ENCODE measurements at regions not wholly inside any gene's neighbourhood (a gene's known extent, or its start where the extent isn't known, plus 50 kb on each side); places are given as distances from the start of the nearest gene placed in this dataset.

GRCh38 chr5:110894805-110895204 is 156.0 kb downstream of the SLC25A46 start:
- no peak for ATAC-seq
- TF ChIP-seq, protein P1, sequence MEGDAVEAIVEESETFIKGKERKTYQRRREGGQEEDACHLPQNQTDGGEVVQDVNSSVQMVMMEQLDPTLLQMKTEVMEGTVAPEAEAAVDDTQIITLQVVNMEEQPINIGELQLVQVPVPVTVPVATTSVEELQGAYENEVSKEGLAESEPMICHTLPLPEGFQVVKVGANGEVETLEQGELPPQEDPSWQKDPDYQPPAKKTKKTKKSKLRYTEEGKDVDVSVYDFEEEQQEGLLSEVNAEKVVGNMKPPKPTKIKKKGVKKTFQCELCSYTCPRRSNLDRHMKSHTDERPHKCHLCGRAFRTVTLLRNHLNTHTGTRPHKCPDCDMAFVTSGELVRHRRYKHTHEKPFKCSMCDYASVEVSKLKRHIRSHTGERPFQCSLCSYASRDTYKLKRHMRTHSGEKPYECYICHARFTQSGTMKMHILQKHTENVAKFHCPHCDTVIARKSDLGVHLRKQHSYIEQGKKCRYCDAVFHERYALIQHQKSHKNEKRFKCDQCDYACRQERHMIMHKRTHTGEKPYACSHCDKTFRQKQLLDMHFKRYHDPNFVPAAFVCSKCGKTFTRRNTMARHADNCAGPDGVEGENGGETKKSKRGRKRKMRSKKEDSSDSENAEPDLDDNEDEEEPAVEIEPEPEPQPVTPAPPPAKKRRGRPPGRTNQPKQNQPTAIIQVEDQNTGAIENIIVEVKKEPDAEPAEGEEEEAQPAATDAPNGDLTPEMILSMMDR (IDR thresholded peaks at IDR 0.05) = no peak
- TF ChIP-seq POLR2A (IDR thresholded peaks at IDR 0.05) = no peak

GRCh38 chr5:110896901-110897300 is 158.1 kb downstream of the SLC25A46 start:
- Histone ChIP-seq H3K27me3 (no peaks in the 10 kb centered on the region), H3K9me3 (no peaks in the 10 kb centered on the region), H3K4me1 (no peaks in the 10 kb centered on the region), H3K36me3 (replicated peaks in 1 of 2; ENCODE audit: insufficient read depth in 1 of 2, low read depth in 2 of 2) (no peaks in the 10 kb centered on the region), H3K27ac (no peak overlapping the region), H3K4me3 (no peak overlapping the region)
- intact Hi-C loops (cut with DNase I) = no loop called here
- TF ChIP-seq, protein P1 (IDR thresholded peaks at IDR 0.05) = no peak
- TF ChIP-seq POLR2A (IDR thresholded peaks at IDR 0.05) = no peak
- DNase-seq (no peak), ATAC-seq (no peak)

More at GRCh38 chr5:110894805-110895204, 156.0 kb downstream of the SLC25A46 start:
- Histone ChIP-seq H3K4me3 (no peak overlapping the region), H3K36me3 (replicated peaks in 1 of 2; ENCODE audit: insufficient read depth in 1 of 2, low read depth in 2 of 2) (no peaks in the 10 kb centered on the region), H3K9me3 (no peaks in the 10 kb centered on the region), H3K27me3 (no peaks in the 10 kb centered on the region), H3K27ac (no peak overlapping the region), H3K4me1 (no peaks in the 10 kb centered on the region)
- intact Hi-C loops (cut with DNase I) = no loop called here
- WGBS, 2 donors = 60 to 68% methylated on average over 8 of the region's 8 CpGs
- no peak for DNase-seq

- H3K4me1 ChIP-seq = no peaks in the 10 kb centered on the region
- ATAC-seq (no peak), DNase-seq (no peak)
- H3K9me3 ChIP-seq = no peaks in the 10 kb centered on the region
- TF ChIP-seq, protein P1 (IDR thresholded peaks at IDR 0.05) = no peak
- no peak for TF ChIP-seq POLR2A (IDR thresholded peaks at IDR 0.05)
- no peaks in the 10 kb centered on the region for H3K36me3 ChIP-seq (replicated peaks in 1 of 2; ENCODE audit: insufficient read depth in 1 of 2, low read depth in 2 of 2)
- WGBS, 2 donors = 32 to 50% methylated on average over 4 of the region's 4 CpGs
- no peak overlapping the region for H3K27ac ChIP-seq
- no peak overlapping the region for H3K4me3 ChIP-seq
- intact Hi-C loops (cut with DNase I) = no loop called here
- no peaks in the 10 kb centered on the region for H3K27me3 ChIP-seq
Observed at GRCh38 chr5:110899566-110900412, 161.0 kb downstream of the SLC25A46 start.

DNA sequence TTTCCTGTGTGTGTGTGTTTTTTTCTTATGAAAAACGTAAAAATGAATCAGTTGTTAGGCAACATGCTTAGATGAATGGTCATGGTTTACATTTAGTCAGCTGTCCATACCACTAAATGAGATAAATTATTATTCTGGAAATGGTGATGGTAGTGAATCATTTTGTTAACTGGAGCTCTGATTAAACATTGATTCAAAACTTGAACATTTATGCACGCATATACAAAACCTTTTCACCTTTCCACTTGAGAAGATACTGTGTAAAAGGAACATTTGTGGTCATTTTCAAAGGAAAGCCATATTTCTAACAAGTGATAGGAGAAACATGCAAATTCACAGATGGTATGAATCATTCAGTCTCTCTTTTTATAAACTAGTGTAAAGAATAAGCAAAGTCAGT is 162.0 kb downstream of the SLC25A46 start:
- no peak overlapping the region for H3K4me3 ChIP-seq
- no peak overlapping the region for H3K27ac ChIP-seq
- no peak for TF ChIP-seq POLR2A (IDR thresholded peaks at IDR 0.05)
- TF ChIP-seq, protein P1 (IDR thresholded peaks at IDR 0.05) = no peak
- intact Hi-C loops (cut with DNase I) = no loop called here
- H3K9me3 ChIP-seq = no peaks in the 10 kb centered on the region
- 35 to 37% methylated on average over 2 of the region's 2 CpGs for WGBS, 2 donors
- H3K36me3 ChIP-seq (replicated peaks in 1 of 2; ENCODE audit: insufficient read depth in 1 of 2, low read depth in 2 of 2) = no peaks in the 10 kb centered on the region
- no peaks in the 10 kb centered on the region for H3K27me3 ChIP-seq
- no peaks in the 10 kb centered on the region for H3K4me1 ChIP-seq
- DNase-seq (no peak), ATAC-seq (no peak)

DNA sequence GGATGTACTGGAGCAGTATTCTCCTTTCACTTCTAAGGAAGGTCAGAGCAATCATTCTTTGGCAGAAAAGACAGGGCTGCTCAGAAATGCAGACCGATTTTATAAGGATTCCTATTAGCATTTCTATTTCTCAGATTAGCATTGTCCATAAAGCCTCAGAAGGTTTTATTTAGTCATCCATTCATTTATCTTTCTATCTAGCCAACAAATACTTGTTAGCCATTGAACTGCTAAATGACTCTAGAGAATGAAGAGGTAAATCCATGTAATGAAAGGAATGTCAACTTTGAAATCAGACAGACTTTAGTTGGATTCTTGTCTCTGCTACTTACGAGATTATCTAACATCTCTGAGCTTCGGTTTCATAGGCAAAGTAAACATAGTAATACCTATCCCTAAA is 165.2 kb downstream of the SLC25A46 start:
- no peaks in the 10 kb centered on the region for H3K4me1 ChIP-seq
- no peak for ATAC-seq
- no peaks in the 10 kb centered on the region for H3K9me3 ChIP-seq
- WGBS, 2 donors = 42 to 48% methylated on average over 3 of the region's 3 CpGs
- no peaks in the 10 kb centered on the region for H3K36me3 ChIP-seq (replicated peaks in 1 of 2; ENCODE audit: insufficient read depth in 1 of 2, low read depth in 2 of 2)
- no peak overlapping the region for H3K4me3 ChIP-seq
- H3K27ac ChIP-seq = no peak overlapping the region
- TF ChIP-seq POLR2A (IDR thresholded peaks at IDR 0.05) = no peak
- no peaks in the 10 kb centered on the region for H3K27me3 ChIP-seq
- intact Hi-C loops (cut with DNase I) = no loop called here
- DNase-seq = no peak
